ENCODE measurements at regions not wholly inside any gene's neighbourhood (a gene's known extent, or its start where the extent isn't known, plus 50 kb on each side); places are given as distances from the start of the nearest gene placed in this dataset.
"Not testable (repeated sequence)": the region's sequence is repeated elsewhere in the genome, so short reads cannot be mapped to it uniquely, and the experiment has no call there.

DNA sequence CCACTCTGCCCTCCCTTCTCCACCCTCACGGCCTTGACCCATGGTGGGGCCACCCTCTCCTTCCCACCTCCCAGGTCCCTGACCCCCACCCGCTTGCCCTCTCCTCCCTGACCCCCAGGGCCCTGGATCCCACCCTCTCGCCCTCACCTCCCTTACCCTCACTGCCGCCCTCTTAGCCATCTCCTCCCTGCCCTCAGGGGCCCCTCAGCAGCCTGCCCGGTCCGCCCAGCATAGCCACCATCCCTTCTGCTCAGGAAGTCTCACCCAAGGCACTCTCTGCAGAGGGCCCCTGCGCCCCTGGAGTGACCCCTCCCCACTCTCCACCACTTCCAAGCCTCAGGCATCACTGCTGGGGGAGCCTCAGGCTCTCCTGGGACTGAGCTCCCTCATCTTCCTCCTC, 66.3 kb downstream of the MRPL36 start:
- no peaks in the 10 kb centered on the region for H3K9me2 ChIP-seq (replicated peaks; ENCODE audit: insufficient read depth, low read length)
- no peak for DNase-seq

DNA sequence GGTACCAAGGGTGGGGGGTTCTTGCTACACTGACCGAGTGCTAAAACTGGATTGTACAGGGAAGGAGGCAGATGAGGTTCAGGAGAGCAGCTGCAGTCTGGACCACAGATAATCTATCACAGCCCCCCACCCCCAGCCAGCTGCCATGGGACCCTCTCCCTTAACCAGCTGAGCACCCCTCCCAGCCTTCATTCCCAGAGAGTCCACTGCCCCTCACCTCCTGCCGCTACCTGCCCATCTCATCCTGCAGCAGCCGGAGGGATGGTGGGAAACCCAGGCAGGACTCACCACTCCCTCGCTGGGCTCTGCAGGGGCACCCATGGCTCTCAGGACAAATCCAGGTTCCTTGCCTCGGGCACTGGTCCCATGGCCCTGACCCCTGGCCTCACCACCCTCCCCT, 66.7 kb downstream of the MRPL36 start:
- Histone ChIP-seq H3K4me1 (ENCODE audit: low read length) (no peaks in the 10 kb centered on the region), H3K9me3 (ENCODE audit: low read length) (no peaks in the 10 kb centered on the region), H3K27ac (ENCODE audit: low read length) (no peak overlapping the region), H3K27me3 (ENCODE audit: low read length) (no peaks in the 10 kb centered on the region), H3K4me3 (ENCODE audit: low read length) (no peak overlapping the region), H3K79me2 (ENCODE audit: low read length) (no peaks in the 10 kb centered on the region), H3K9me2 (replicated peaks; ENCODE audit: insufficient read depth, low read length) (no peaks in the 10 kb centered on the region), H4K20me1 (ENCODE audit: insufficient read depth, low read depth, low read length) (no peaks in the 10 kb centered on the region; the same call in 1 of the 2 replicates), H3K36me3 (ENCODE audit: insufficient read depth, low read length) (no peaks in the 10 kb centered on the region), H3K9ac (ENCODE audit: low read length) (no peak overlapping the region), H2AFZ (ENCODE audit: low read length) (no peak overlapping the region), H3K4me2 (ENCODE audit: low read depth, low read length, poor library complexity, severe bottlenecking) (no peak overlapping the region)
- DNase-seq = no peak

More for the DNA sequence above, 66.3 kb downstream of the MRPL36 start:
- no peaks in the 10 kb centered on the region for H3K9me3 ChIP-seq (ENCODE audit: low read length)
- H4K20me1 ChIP-seq (ENCODE audit: insufficient read depth, low read depth, low read length) = no peaks in the 10 kb centered on the region; the same call in 1 of the 2 replicates
- no peak overlapping the region for H2AFZ ChIP-seq (ENCODE audit: low read length)
- H3K9ac ChIP-seq (ENCODE audit: low read length) = no peak overlapping the region
- H3K4me1 ChIP-seq (ENCODE audit: low read length) = no peaks in the 10 kb centered on the region
- H3K4me3 ChIP-seq (ENCODE audit: low read length) = no peak overlapping the region
- H3K27ac ChIP-seq (ENCODE audit: low read length) = no peak overlapping the region
- H3K4me2 ChIP-seq (ENCODE audit: low read depth, low read length, poor library complexity, severe bottlenecking) = no peak overlapping the region
- no peaks in the 10 kb centered on the region for H3K36me3 ChIP-seq (ENCODE audit: insufficient read depth, low read length)
- no peaks in the 10 kb centered on the region for H3K27me3 ChIP-seq (ENCODE audit: low read length)
- no peaks in the 10 kb centered on the region for H3K79me2 ChIP-seq (ENCODE audit: low read length)

DNA sequence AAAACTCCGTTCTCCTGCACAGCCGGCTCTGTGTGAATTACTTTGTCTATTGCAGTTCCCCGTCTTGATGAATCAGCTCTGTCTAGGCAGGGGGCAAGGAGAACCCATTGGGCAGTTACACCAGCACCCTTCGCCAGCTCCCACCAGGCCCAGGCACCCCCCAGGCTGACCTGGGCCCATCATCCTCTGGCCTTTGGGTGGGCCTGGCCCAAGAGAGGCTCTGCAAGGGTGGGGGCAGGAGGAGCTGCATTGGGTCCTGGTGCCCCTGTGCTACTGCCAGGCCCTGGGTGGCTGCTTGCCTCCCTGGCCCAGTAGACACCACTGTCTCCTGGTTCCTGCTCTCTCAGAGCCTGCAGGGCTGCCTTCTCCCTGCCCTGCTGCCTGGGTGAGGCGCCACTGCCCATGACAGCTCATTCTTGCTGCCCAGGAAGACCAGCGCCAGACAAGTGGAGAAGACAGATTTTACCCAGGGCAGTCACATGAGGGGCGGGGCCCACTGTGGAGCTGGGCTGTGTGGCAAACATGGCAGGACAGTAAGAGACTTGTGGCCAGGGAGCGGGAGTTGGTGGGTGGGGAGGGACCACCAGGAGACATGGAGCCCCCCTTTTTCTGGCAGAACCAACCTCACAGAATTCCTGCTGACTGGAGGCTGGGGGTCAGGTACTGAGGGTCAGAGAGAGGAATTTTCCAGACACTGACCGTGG, 67.2 kb downstream of the MRPL36 start:
- Histone ChIP-seq H4K20me1 (ENCODE audit: insufficient read depth, low read depth, low read length) (no peaks in the 10 kb centered on the region; the same call in 1 of the 2 replicates), H2AFZ (ENCODE audit: low read length) (no peak overlapping the region), H3K27ac (ENCODE audit: low read length) (no peak overlapping the region), H3K9me2 (replicated peaks; ENCODE audit: insufficient read depth, low read length) (no peaks in the 10 kb centered on the region), H3K79me2 (ENCODE audit: low read length) (no peaks in the 10 kb centered on the region), H3K4me1 (ENCODE audit: low read length) (no peaks in the 10 kb centered on the region), H3K27me3 (ENCODE audit: low read length) (no peaks in the 10 kb centered on the region), H3K4me3 (ENCODE audit: low read length) (no peak overlapping the region), H3K9ac (ENCODE audit: low read length) (no peak overlapping the region), H3K9me3 (ENCODE audit: low read length) (no peaks in the 10 kb centered on the region), H3K4me2 (ENCODE audit: low read depth, low read length, poor library complexity, severe bottlenecking) (no peak overlapping the region), H3K36me3 (ENCODE audit: insufficient read depth, low read length) (no peaks in the 10 kb centered on the region)
- no peak for DNase-seq

DNA sequence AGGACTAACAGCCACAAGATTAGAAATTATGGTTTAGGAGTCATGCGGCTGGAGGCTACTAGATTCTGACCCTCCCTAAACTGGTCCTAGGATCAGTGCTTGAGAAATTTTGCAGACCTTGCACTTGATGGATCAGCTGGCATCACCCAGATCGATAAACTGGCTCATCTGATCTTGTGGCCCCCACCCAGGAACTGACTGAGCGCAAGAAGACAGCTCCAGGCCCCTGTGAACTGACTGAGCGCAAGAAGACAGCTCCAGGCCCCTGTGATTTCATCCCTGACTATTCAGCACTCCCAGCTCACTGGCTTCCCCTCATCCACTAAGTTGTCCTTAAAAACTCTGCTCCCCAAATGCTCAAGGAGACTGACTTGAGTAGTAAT, 67.8 kb downstream of the MRPL36 start:
- not testable (repeated sequence) for H3K9ac ChIP-seq (ENCODE audit: low read length); H3K36me3 ChIP-seq (ENCODE audit: insufficient read depth, low read length); H3K4me1 ChIP-seq (ENCODE audit: low read length); H3K27ac ChIP-seq (ENCODE audit: low read length); DNase-seq; H3K9me3 ChIP-seq (ENCODE audit: low read length); H3K9me2 ChIP-seq (replicated peaks; ENCODE audit: insufficient read depth, low read length); H4K20me1 ChIP-seq (ENCODE audit: insufficient read depth, low read depth, low read length); H3K27me3 ChIP-seq (ENCODE audit: low read length); H3K4me2 ChIP-seq (ENCODE audit: low read depth, low read length, poor library complexity, severe bottlenecking); H2AFZ ChIP-seq (ENCODE audit: low read length); H3K79me2 ChIP-seq (ENCODE audit: low read length); H3K4me3 ChIP-seq (ENCODE audit: low read length)

GRCh38 chr5:1731091-1731639, 68.5 kb downstream of the MRPL36 start:
- Histone ChIP-seq H3K27me3 (ENCODE audit: low read length) (no peaks in the 10 kb centered on the region), H3K4me2 (ENCODE audit: low read depth, low read length, poor library complexity, severe bottlenecking) (no peak overlapping the region), H3K9me3 (ENCODE audit: low read length) (no peaks in the 10 kb centered on the region), H3K9ac (ENCODE audit: low read length) (no peak overlapping the region), H3K36me3 (ENCODE audit: insufficient read depth, low read length) (no peaks in the 10 kb centered on the region), H4K20me1 (ENCODE audit: insufficient read depth, low read depth, low read length) (no peaks in the 10 kb centered on the region; the same call in 1 of the 2 replicates), H3K4me1 (ENCODE audit: low read length) (no peaks in the 10 kb centered on the region), H2AFZ (ENCODE audit: low read length) (no peak overlapping the region), H3K9me2 (replicated peaks; ENCODE audit: insufficient read depth, low read length) (no peaks in the 10 kb centered on the region), H3K27ac (ENCODE audit: low read length) (no peak overlapping the region), H3K4me3 (ENCODE audit: low read length) (no peak overlapping the region), H3K79me2 (ENCODE audit: low read length) (no peaks in the 10 kb centered on the region)
- DNase-seq = no peak

DNA sequence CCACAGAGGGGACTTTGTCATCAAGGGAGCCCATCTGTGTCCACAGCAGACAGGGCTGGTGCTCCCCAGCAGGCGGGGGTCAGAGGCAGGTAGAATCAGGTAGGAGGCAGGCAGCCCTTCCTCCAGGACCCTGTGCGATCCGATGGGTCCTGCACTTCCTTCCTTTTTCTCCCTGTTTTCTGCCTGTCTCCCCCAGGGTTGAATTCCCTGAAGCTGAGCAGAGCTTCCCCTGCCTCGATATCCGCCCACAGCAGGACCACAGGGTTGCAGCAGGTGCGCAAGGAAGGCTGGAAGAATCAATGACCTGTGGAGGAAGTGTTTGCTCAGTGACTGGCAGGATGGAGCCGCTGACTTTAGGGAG, 69.2 kb downstream of the MRPL36 start:
- H3K9ac ChIP-seq (ENCODE audit: low read length) = no peak overlapping the region
- H4K20me1 ChIP-seq (ENCODE audit: insufficient read depth, low read depth, low read length) = no peaks in the 10 kb centered on the region; the same call in 1 of the 2 replicates
- no peak overlapping the region for H3K4me3 ChIP-seq (ENCODE audit: low read length)
- H3K27ac ChIP-seq (ENCODE audit: low read length) = no peak overlapping the region
- no peak for DNase-seq
- H2AFZ ChIP-seq (ENCODE audit: low read length) = no peak overlapping the region
- no peaks in the 10 kb centered on the region for H3K27me3 ChIP-seq (ENCODE audit: low read length)
- H3K4me1 ChIP-seq (ENCODE audit: low read length) = no peaks in the 10 kb centered on the region
- no peaks in the 10 kb centered on the region for H3K36me3 ChIP-seq (ENCODE audit: insufficient read depth, low read length)
- no peaks in the 10 kb centered on the region for H3K79me2 ChIP-seq (ENCODE audit: low read length)
- H3K9me3 ChIP-seq (ENCODE audit: low read length) = no peaks in the 10 kb centered on the region
- H3K9me2 ChIP-seq (replicated peaks; ENCODE audit: insufficient read depth, low read length) = no peaks in the 10 kb centered on the region
- no peak overlapping the region for H3K4me2 ChIP-seq (ENCODE audit: low read depth, low read length, poor library complexity, severe bottlenecking)

DNA sequence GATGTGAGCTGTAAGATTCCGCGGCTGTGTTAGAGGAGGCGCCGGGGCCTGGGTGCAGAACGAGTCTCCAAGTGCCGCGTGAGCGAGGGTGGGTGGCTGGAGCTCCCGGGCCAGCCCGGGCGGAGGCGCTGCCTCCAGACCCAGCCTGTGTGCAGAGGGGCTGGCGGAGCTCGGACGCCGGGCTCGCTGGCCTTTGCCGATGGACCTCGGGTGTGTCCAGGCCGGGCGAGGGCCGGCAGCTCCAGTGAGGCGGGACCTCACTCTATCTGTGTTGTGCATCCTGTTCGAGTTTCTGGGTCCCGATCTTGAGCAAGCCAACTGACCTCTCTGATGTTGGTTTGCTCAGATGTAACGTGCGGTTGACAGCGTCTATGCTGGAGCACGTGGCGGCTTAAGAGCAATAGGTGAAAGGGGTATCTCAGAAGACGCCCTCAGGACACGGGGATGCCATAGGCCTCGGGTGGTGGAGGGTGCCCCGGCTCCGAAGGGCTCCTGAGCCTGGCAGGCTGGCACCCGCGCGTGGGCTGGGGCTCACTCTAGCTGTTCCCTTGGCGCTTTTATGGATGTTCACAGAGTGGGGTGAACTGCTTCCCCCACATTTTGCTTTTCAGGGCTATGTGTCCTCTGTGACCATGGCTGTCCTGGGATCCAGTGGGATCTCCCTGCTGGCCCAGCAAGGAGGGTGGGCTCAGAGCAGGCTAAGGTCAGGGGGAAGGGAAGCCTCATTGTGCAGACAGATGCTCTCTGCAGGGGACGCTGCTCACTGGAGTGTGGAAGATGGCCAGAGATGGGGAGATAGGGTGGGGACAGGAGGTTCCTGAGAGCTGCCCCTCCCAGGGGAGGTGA, 69.8 kb downstream of the MRPL36 start:
- H3K9me3 ChIP-seq (ENCODE audit: low read length) = no peaks in the 10 kb centered on the region
- H3K9ac ChIP-seq (ENCODE audit: low read length) = no peak overlapping the region
- no peaks in the 10 kb centered on the region for H3K36me3 ChIP-seq (ENCODE audit: insufficient read depth, low read length)
- H2AFZ ChIP-seq (ENCODE audit: low read length) = no peak overlapping the region
- no peak overlapping the region for H3K4me3 ChIP-seq (ENCODE audit: low read length)
- H3K4me2 ChIP-seq (ENCODE audit: low read depth, low read length, poor library complexity, severe bottlenecking) = no peak overlapping the region
- H4K20me1 ChIP-seq (ENCODE audit: insufficient read depth, low read depth, low read length) = no peaks in the 10 kb centered on the region
- no peaks in the 10 kb centered on the region for H3K4me1 ChIP-seq (ENCODE audit: low read length)
- no peaks in the 10 kb centered on the region for H3K27me3 ChIP-seq (ENCODE audit: low read length)
- H3K27ac ChIP-seq (ENCODE audit: low read length) = no peak overlapping the region
- no peaks in the 10 kb centered on the region for H3K9me2 ChIP-seq (replicated peaks; ENCODE audit: insufficient read depth, low read length)
- no peaks in the 10 kb centered on the region for H3K79me2 ChIP-seq (ENCODE audit: low read length)
- no peak for DNase-seq

DNA sequence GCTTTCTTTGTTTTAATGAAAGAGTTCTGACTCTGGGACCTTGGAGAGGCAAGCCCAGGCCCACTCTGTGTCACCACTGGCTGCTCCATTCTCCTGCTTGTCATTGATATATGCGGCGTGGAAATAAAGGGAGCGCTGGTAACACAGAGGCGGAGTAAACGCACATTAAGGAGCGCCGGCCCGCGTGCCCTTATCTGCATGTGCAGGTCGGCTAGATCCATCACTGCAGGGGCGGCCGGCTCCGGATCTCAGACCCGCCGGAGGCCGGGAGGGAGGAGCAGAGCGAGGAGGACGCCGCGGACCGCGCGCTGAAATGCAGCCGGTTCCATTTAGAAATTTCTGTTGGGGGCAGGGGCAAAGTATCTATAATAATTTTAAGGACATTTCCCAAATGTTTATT, 70.8 kb downstream of the MRPL36 start:
- no peaks in the 10 kb centered on the region for H3K9me2 ChIP-seq (replicated peaks; ENCODE audit: insufficient read depth, low read length)
- no peaks in the 10 kb centered on the region for H3K27me3 ChIP-seq (ENCODE audit: low read length)
- no peaks in the 10 kb centered on the region for H4K20me1 ChIP-seq (ENCODE audit: insufficient read depth, low read depth, low read length)
- no peaks in the 10 kb centered on the region for H3K9me3 ChIP-seq (ENCODE audit: low read length)
- no peak for DNase-seq
- no peaks in the 10 kb centered on the region for H3K79me2 ChIP-seq (ENCODE audit: low read length)
- H3K4me1 ChIP-seq (ENCODE audit: low read length) = no peaks in the 10 kb centered on the region
- no peak overlapping the region for H2AFZ ChIP-seq (ENCODE audit: low read length)
- H3K27ac ChIP-seq (ENCODE audit: low read length) = no peak overlapping the region
- H3K36me3 ChIP-seq (ENCODE audit: insufficient read depth, low read length) = no peaks in the 10 kb centered on the region
- H3K4me3 ChIP-seq (ENCODE audit: low read length) = no peak overlapping the region
- no peak overlapping the region for H3K4me2 ChIP-seq (ENCODE audit: low read depth, low read length, poor library complexity, severe bottlenecking)
- H3K9ac ChIP-seq (ENCODE audit: low read length) = no peak overlapping the region

Measured in Karpas-422 (cell line).